CD14-positive monocyte (primary cell): ENCODE measurements at regions not wholly inside any gene's neighbourhood (a gene's known extent, or its start where the extent isn't known, plus 50 kb on each side); places are given as distances from the start of the nearest gene placed in this dataset.

Experiments
- DNase-seq, 3 donors: peaks; one replicate each; pipeline ENCODE4 v3.0.0-alpha.2; 2011 to 2022
- H2AFZ ChIP-seq: 2 replicates; pipeline ENCODE4 v1.6.0; 2012; ENCODE audit warnings: mild to moderate bottlenecking, low read depth, low read length, inconsistent platforms; ENCODE audit not compliant: insufficient read depth, poor library complexity, severe bottlenecking
- H3K27ac ChIP-seq, 2 donors: 1 replicate in 1 of 2; 2 replicates in 1 of 2; pipeline ENCODE4 v1.5.1; 2012 to 2013; ENCODE audit warnings: low read length in 2 of 2, control low read depth in 1 of 2, inconsistent platforms in 1 of 2, low read depth in 1 of 2, mild to moderate bottlenecking in 1 of 2
- H3K27me3 ChIP-seq, 2 donors: one replicate each; pipeline versions ENCODE4 v1.6.0 to v1.6.1; 2011 to 2013; ENCODE audit warnings: low read length in 2 of 2; ENCODE audit not compliant: control insufficient read depth in 2 of 2, insufficient read depth in 2 of 2
- H3K36me3 ChIP-seq, 2 donors: replicated peaks in 1 of 2; 1 replicate in 1 of 2; 2 replicates in 1 of 2; pipeline versions ENCODE4 v1.5.1 to v1.6.1; 2012 to 2013; ENCODE audit warnings: low read length in 2 of 2, control low read depth in 1 of 2, inconsistent platforms in 1 of 2, mild to moderate bottlenecking in 1 of 2; ENCODE audit not compliant: insufficient read depth in 2 of 2, control insufficient read depth in 1 of 2
- H3K4me1 ChIP-seq, 2 donors: 1 replicate in 1 of 2; 2 replicates in 1 of 2; pipeline versions ENCODE4 v1.5.1 to v1.6.1; 2012 to 2013; ENCODE audit warnings: low read length in 2 of 2, control low read depth in 1 of 2, inconsistent platforms in 1 of 2, mild to moderate bottlenecking in 1 of 2, moderate library complexity in 1 of 2; ENCODE audit not compliant: insufficient read depth in 2 of 2, control insufficient read depth in 1 of 2
- H3K4me2 ChIP-seq: replicated peaks from 2 replicates; pipeline ENCODE3; 2012; ENCODE audit warnings: low read length, moderate library complexity, mild to moderate bottlenecking; ENCODE audit not compliant: poor library complexity, severe bottlenecking; ENCODE audit errors: extremely low read depth
- H3K4me3 ChIP-seq, 3 experiments: fragments of 200-600 bp in 1 of 3; sonication (generic) in 1 of 3; replicated peaks in 1 of 3; 1 replicate in 2 of 3; 2 replicates in 1 of 3; pipeline ENCODE4 v1.5.1; 2011 to 2013; ENCODE audit warnings: low read length in 3 of 3, mild to moderate bottlenecking in 3 of 3, control low read depth in 2 of 3, low read depth in 2 of 3, inconsistent platforms in 1 of 3, moderate library complexity in 1 of 3
- H3K79me2 ChIP-seq: 2 replicates; pipeline ENCODE4 v1.6.0; 2012; ENCODE audit warnings: mild to moderate bottlenecking, control low read depth, inconsistent platforms, low read length, moderate library complexity; ENCODE audit not compliant: insufficient read depth
- H3K9ac ChIP-seq: 2 replicates; pipeline ENCODE4 v1.6.0; 2017; ENCODE audit warnings: low read length, mild to moderate bottlenecking; ENCODE audit not compliant: insufficient read depth, poor library complexity, severe bottlenecking
- H3K9me3 ChIP-seq, 2 donors: replicated peaks in 1 of 2; 1 replicate in 1 of 2; 2 replicates in 1 of 2; pipeline versions ENCODE4 v1.5.1 to v1.6.1; 2012 to 2013; ENCODE audit warnings: low read length in 2 of 2, control low read depth in 1 of 2; ENCODE audit not compliant: control insufficient read depth in 1 of 2, insufficient read depth in 1 of 2
- H4K20me1 ChIP-seq: 2 replicates; pipeline ENCODE4 v1.6.0; 2012; ENCODE audit warnings: mild to moderate bottlenecking, low read length, control low read depth, moderate library complexity; ENCODE audit not compliant: insufficient read depth
- H3K27ac Mint-ChIP-seq, 7 donors: one replicate each; pipeline ENCODE4 v1.8.0; 2020; ENCODE audit warnings: mild to moderate bottlenecking in 7 of 7, mixed read lengths in 7 of 7, moderate library complexity in 6 of 7, inconsistent platforms in 2 of 7
- H3K27me3 Mint-ChIP-seq, 3 donors: one replicate each; pipeline ENCODE4 v1.8.0; 2021 to 2022; ENCODE audit warnings: low read depth in 3 of 3, mild to moderate bottlenecking in 3 of 3, mixed read lengths in 3 of 3, moderate library complexity in 3 of 3, inconsistent platforms in 1 of 3
- H3K36me3 Mint-ChIP-seq, 2 donors: one replicate each; pipeline ENCODE4 v1.8.0; 2020; ENCODE audit warnings: mixed read lengths in 2 of 2, inconsistent platforms in 1 of 2, mild to moderate bottlenecking in 1 of 2
- H3K4me1 Mint-ChIP-seq: one replicate; pipeline ENCODE4 v1.8.0; 2020; ENCODE audit warnings: mild to moderate bottlenecking, mixed read lengths
- H3K4me3 Mint-ChIP-seq, 2 donors: one replicate each; pipeline ENCODE4 v1.8.0; 2020; ENCODE audit warnings: mild to moderate bottlenecking in 2 of 2, mixed read lengths in 2 of 2, moderate library complexity in 1 of 2
- H3K9me3 Mint-ChIP-seq, 7 donors: one replicate each; pipeline ENCODE4 v1.8.0; 2020 to 2022; ENCODE audit warnings: mixed read lengths in 7 of 7, mild to moderate bottlenecking in 6 of 7, moderate library complexity in 6 of 7, inconsistent platforms in 2 of 7
- WGBS: methylation state at CpG from one replicate; pipeline ENCODE4 v1.1.5; 2013; ENCODE audit warnings: missing lambda C conversion rate; ENCODE audit not compliant: insufficient coverage; 5-methylcytosine and 5-hydroxymethylcytosine counted together
- intact Hi-C, 2 donors: fragments of 100-400 bp; cut with micrococcal nuclease; formaldehyde crosslinking; loops; one replicate each; pipeline versions ENCODE4 v1.15.0 to v1.15.1; 2023
- TF ChIP-seq, protein P1 (sequence below): fragments of 200-600 bp; IDR thresholded peaks from one replicate; pipeline ENCODE4 v1.8.0; 2022; ENCODE audit warnings: antibody characterized with exemption, mild to moderate bottlenecking

GRCh38 chr5:105207066-105207465 lies 1644.5 kb upstream of the NUDT12 start:
- TF ChIP-seq, protein P1, sequence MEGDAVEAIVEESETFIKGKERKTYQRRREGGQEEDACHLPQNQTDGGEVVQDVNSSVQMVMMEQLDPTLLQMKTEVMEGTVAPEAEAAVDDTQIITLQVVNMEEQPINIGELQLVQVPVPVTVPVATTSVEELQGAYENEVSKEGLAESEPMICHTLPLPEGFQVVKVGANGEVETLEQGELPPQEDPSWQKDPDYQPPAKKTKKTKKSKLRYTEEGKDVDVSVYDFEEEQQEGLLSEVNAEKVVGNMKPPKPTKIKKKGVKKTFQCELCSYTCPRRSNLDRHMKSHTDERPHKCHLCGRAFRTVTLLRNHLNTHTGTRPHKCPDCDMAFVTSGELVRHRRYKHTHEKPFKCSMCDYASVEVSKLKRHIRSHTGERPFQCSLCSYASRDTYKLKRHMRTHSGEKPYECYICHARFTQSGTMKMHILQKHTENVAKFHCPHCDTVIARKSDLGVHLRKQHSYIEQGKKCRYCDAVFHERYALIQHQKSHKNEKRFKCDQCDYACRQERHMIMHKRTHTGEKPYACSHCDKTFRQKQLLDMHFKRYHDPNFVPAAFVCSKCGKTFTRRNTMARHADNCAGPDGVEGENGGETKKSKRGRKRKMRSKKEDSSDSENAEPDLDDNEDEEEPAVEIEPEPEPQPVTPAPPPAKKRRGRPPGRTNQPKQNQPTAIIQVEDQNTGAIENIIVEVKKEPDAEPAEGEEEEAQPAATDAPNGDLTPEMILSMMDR: no peak
- H3K27me3 ChIP-seq: no peaks in the 10 kb centered on the region
- H3K27me3 Mint-ChIP-seq: no peaks in the 10 kb centered on the region
- intact Hi-C loops: no loop called here
- H3K27ac Mint-ChIP-seq: no peak overlapping the region
- no peaks in the 10 kb centered on the region for H3K36me3 ChIP-seq
- no peak overlapping the region for H3K4me3 ChIP-seq
- H3K4me3 Mint-ChIP-seq: no peak overlapping the region
- H3K79me2 ChIP-seq: no peaks in the 10 kb centered on the region
- no peaks in the 10 kb centered on the region for H3K36me3 Mint-ChIP-seq
- no peaks in the 10 kb centered on the region for H3K4me1 Mint-ChIP-seq
- H4K20me1 ChIP-seq: no peaks in the 10 kb centered on the region
- WGBS: 100% methylated on average over 2 of the region's 2 CpGs
- no peak overlapping the region for H2AFZ ChIP-seq
- H3K9ac ChIP-seq: no peak overlapping the region
- H3K9me3 Mint-ChIP-seq: peaks cover 0 to 5% (median 3%) of the 10 kb centered on the region in 7 donors
- no peak for DNase-seq
- peaks cover 0 to 4% of the 10 kb centered on the region in 2 donors for H3K9me3 ChIP-seq
- H3K4me2 ChIP-seq: no peak overlapping the region
- H3K27ac ChIP-seq: no peak overlapping the region
- H3K4me1 ChIP-seq: no peaks in the 10 kb centered on the region

GRCh38 chr5:105197531-105197930 lies 1634.9 kb upstream of the NUDT12 start:
- no peaks in the 10 kb centered on the region for H4K20me1 ChIP-seq
- H3K4me3 Mint-ChIP-seq: no peak overlapping the region
- TF ChIP-seq, protein P1: no peak
- intact Hi-C loops: no loop called here
- DNase-seq: no peak
- no peak overlapping the region for H3K27ac ChIP-seq
- no peak overlapping the region for H3K9ac ChIP-seq
- no peaks in the 10 kb centered on the region for H3K36me3 ChIP-seq
- peaks cover 3 to 13% (median 4%) of the 10 kb centered on the region in 7 donors for H3K9me3 Mint-ChIP-seq
- H3K4me1 Mint-ChIP-seq: no peaks in the 10 kb centered on the region
- no peak overlapping the region for H3K27ac Mint-ChIP-seq
- no peak overlapping the region for H3K4me3 ChIP-seq
- no peak overlapping the region for H3K4me2 ChIP-seq
- no peaks in the 10 kb centered on the region for H3K4me1 ChIP-seq
- H2AFZ ChIP-seq: no peak overlapping the region
- no peaks in the 10 kb centered on the region for H3K36me3 Mint-ChIP-seq
- H3K27me3 Mint-ChIP-seq: no peaks in the 10 kb centered on the region
- no peaks in the 10 kb centered on the region for H3K27me3 ChIP-seq
- peaks cover 2 to 4% of the 10 kb centered on the region in 2 donors for H3K9me3 ChIP-seq
- WGBS: no CpG with 5 or more reads among the region's 3 CpGs
- no peaks in the 10 kb centered on the region for H3K79me2 ChIP-seq
